Right kidney (tissue), 1 donor: ENCODE measurements at regions not wholly inside any gene's neighbourhood (a gene's known extent, or its start where the extent isn't known, plus 50 kb on each side); places are given as distances from the start of the nearest gene placed in this dataset.

Source experiments
- DNase-seq: peaks from one replicate; pipeline ENCODE4 v3.0.0-alpha.2; 2016

DNA sequence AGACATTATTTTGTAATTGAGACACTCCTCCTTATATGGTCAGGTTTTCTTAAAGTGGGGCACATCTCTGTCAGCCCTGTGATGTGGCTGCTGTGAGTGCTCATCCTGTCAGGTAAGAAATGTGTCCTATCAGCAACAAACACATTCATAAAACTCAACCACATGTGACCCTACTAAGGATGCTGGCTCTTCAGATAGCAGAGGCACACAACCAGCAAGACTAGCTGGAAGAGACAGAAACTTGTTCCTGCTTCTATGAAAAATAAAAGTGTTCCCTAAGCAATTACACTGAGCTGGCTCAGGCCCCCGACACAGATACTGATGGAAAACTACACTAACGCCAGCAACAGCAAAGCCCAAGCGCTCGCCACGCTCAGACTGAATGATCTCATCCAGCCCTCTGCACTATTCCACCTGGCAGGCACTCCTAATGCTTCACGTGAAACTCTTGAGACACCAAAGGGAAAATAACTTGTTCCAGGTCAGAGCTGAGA, 49.8 kb upstream of the CYP2D6 start:
- DNase-seq, result peak; percentile 12
